HUES6 (cell line): ENCODE measurements at regions not wholly inside any gene's neighbourhood (a gene's known extent, or its start where the extent isn't known, plus 50 kb on each side); places are given as distances from the start of the nearest gene placed in this dataset.

Source experiments
- H3K27ac ChIP-seq: 2 replicates; pipeline ENCODE4 v1.7.0; 2013; ENCODE audit warnings: low read depth, mild to moderate bottlenecking, low read length, inconsistent platforms
- H3K27me3 ChIP-seq: 2 replicates; pipeline ENCODE4 v1.6.1; 2013; ENCODE audit warnings: low read length; ENCODE audit not compliant: control insufficient read depth, insufficient read depth
- H3K36me3 ChIP-seq: 2 replicates; pipeline ENCODE4 v1.6.1; 2013; ENCODE audit warnings: low read length; ENCODE audit not compliant: control insufficient read depth, insufficient read depth
- H3K4me1 ChIP-seq: 2 replicates; pipeline ENCODE4 v1.6.1; 2013; ENCODE audit warnings: low read length; ENCODE audit not compliant: control insufficient read depth, insufficient read depth
- H3K4me3 ChIP-seq: 2 replicates; pipeline ENCODE4 v1.5.1; 2013; ENCODE audit warnings: low read depth, low read length
- H3K9ac ChIP-seq: one replicate; pipeline ENCODE4 v1.6.1; 2013; ENCODE audit warnings: mild to moderate bottlenecking, low read length
- H3K9me3 ChIP-seq: 2 replicates; pipeline ENCODE4 v1.6.1; 2013; ENCODE audit warnings: low read depth, low read length; ENCODE audit not compliant: control insufficient read depth, insufficient read depth

DNA sequence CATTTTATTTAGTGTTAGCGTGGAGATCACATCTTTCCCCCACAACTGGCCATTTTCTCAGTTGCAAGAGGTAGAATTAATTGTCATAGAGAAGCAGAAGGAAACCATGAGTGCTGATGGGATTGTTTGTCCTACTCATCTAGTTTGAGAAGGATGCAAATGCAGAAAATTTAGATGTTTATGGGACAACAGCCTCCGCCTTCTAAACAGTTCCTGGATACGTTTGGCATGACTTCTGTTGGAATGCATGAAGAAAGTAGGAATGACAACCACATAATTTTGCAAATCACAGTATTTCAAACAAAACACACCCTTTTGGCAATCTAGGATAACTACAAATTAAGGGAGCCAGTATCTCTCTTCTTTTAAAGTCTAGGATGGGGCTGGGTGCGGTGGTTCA lies 240.1 kb upstream of the SUCLG2 start:
- no peaks in the 10 kb centered on the region for H3K9me3 ChIP-seq
- H3K9ac ChIP-seq: no peak overlapping the region
- H3K27me3 ChIP-seq: no peaks in the 10 kb centered on the region
- no peaks in the 10 kb centered on the region for H3K36me3 ChIP-seq
- no peak overlapping the region for H3K4me3 ChIP-seq
- H3K27ac ChIP-seq: no peak overlapping the region
- no peaks in the 10 kb centered on the region for H3K4me1 ChIP-seq

DNA sequence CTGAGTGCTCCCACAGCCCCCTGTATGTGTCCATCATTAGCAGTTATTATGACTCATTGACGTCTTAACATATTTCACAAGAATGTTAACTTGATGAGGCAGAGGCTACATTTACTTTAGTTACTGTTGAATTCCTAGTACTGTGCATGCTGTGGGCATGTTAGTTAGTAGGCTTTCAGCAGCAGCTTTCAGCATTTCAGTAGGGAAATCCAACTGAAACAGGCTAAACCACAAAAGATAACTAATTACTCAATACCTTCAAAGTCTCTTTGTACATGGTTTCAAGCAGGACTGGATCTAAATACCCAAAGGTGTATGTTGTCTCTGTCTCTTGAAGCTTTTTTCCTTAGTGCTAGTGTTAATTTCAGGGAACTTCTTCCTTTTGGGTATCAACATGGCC lies 229.9 kb upstream of the SUCLG2 start:
- no peaks in the 10 kb centered on the region for H3K36me3 ChIP-seq
- H3K4me1 ChIP-seq: no peaks in the 10 kb centered on the region
- no peaks in the 10 kb centered on the region for H3K9me3 ChIP-seq
- H3K4me3 ChIP-seq: no peak overlapping the region
- H3K27ac ChIP-seq: no peak overlapping the region
- no peak overlapping the region for H3K9ac ChIP-seq
- no peaks in the 10 kb centered on the region for H3K27me3 ChIP-seq

DNA sequence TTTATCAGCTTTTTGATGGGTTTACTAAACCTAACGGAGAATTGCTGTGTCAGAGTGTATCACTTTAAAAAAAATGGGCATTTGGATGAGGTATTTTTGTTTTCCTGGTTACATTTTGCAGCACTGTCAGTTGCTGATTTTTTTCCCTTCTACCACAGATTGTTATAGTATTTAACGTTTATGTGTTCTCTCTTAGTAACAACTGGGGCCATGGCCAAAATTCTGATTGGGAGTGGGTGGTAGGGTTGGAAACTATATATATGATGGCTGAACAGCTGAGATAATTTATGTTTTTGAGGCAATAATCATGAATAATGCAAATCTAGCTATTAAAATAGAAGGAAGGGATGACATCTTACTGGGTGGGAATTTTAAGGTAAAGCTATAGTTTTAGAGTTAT lies 229.4 kb upstream of the SUCLG2 start:
- H3K9ac ChIP-seq: no peak overlapping the region

DNA sequence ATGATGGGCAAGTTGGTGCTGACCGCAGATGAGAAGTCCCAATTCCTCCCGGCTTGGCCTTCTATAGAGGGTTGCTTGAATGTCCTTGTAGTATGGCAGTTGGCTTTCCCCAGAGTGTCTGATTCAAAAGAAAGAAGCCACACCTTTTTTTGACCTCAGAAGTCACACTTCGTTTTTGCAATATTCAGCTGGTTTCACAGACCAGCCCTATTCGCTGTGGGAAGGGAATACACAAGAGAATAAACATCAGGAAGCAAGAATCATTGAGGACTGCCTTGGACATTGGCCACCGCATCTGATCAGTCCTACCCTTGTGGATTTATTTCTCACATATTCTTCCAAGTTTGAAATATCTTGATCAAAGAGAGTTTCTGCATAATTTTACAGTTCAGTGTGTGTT lies 228.6 kb upstream of the SUCLG2 start:
- no peaks in the 10 kb centered on the region for H3K9me3 ChIP-seq
- no peaks in the 10 kb centered on the region for H3K36me3 ChIP-seq
- H3K4me3 ChIP-seq: no peak overlapping the region
- no peaks in the 10 kb centered on the region for H3K27me3 ChIP-seq
- H3K4me1 ChIP-seq: no peaks in the 10 kb centered on the region
- no peak overlapping the region for H3K27ac ChIP-seq
- H3K9ac ChIP-seq: no peak overlapping the region

More for the DNA sequence above, 229.4 kb upstream of the SUCLG2 start:
- Histone ChIP-seq H3K27me3 (no peaks in the 10 kb centered on the region), H3K27ac (no peak overlapping the region), H3K9me3 (no peaks in the 10 kb centered on the region), H3K4me1 (no peaks in the 10 kb centered on the region), H3K4me3 (no peak overlapping the region), H3K36me3 (no peaks in the 10 kb centered on the region)

GRCh38 chr3:67876261-67876660 lies 221.8 kb upstream of the SUCLG2 start:
- Histone ChIP-seq H3K36me3 (no peaks in the 10 kb centered on the region), H3K9ac (no peak overlapping the region), H3K27me3 (no peaks in the 10 kb centered on the region), H3K27ac (no peak overlapping the region), H3K4me3 (no peak overlapping the region), H3K9me3 (no peaks in the 10 kb centered on the region), H3K4me1 (no peaks in the 10 kb centered on the region)

GRCh38 chr3:67875858-67876257 lies 221.4 kb upstream of the SUCLG2 start:
- no peaks in the 10 kb centered on the region for H3K4me1 ChIP-seq
- no peaks in the 10 kb centered on the region for H3K9me3 ChIP-seq
- H3K27me3 ChIP-seq: no peaks in the 10 kb centered on the region
- H3K27ac ChIP-seq: no peak overlapping the region
- H3K4me3 ChIP-seq: no peak overlapping the region
- no peak overlapping the region for H3K9ac ChIP-seq
- H3K36me3 ChIP-seq: no peaks in the 10 kb centered on the region

- no peak overlapping the region for H3K9ac ChIP-seq
- H3K36me3 ChIP-seq: no peaks in the 10 kb centered on the region
- no peak overlapping the region for H3K4me3 ChIP-seq
- H3K27me3 ChIP-seq: no peaks in the 10 kb centered on the region
- H3K4me1 ChIP-seq: no peaks in the 10 kb centered on the region
- H3K9me3 ChIP-seq: no peaks in the 10 kb centered on the region
- H3K27ac ChIP-seq: no peak overlapping the region
Observed at GRCh38 chr3:67875338-67875737, 220.9 kb upstream of the SUCLG2 start.

GRCh38 chr3:67870477-67870876 lies 216.1 kb upstream of the SUCLG2 start:
- no peak overlapping the region for H3K9ac ChIP-seq
- no peaks in the 10 kb centered on the region for H3K27me3 ChIP-seq

DNA sequence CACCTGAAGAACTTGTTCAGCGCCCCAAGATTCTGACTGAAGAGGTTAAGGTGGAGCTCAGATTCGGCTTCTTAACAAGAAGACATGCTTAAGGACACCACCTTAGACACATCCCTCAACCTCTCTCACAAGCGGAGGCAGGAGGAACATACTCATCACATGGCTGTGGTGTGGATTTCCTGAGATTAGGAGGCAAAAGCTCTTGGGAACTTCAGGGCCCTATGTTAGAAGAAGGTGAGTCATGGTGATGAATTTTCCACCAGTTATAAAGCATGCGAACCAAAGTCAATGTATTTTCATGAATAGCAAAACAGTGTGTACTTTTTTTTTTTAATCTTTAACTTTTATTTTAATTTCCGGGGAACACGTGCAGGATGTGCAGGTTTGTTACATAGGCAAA lies 212.2 kb upstream of the SUCLG2 start:
- Histone ChIP-seq H3K27me3 (no peaks in the 10 kb centered on the region), H3K4me1 (no peaks in the 10 kb centered on the region), H3K9ac (no peak overlapping the region), H3K27ac (no peak overlapping the region), H3K9me3 (no peaks in the 10 kb centered on the region), H3K36me3 (no peaks in the 10 kb centered on the region), H3K4me3 (no peak overlapping the region)

More at GRCh38 chr3:67870477-67870876, 216.1 kb upstream of the SUCLG2 start:
- no peak overlapping the region for H3K27ac ChIP-seq
- H3K4me1 ChIP-seq: no peaks in the 10 kb centered on the region
- no peaks in the 10 kb centered on the region for H3K36me3 ChIP-seq
- no peak overlapping the region for H3K4me3 ChIP-seq
- no peaks in the 10 kb centered on the region for H3K9me3 ChIP-seq

DNA sequence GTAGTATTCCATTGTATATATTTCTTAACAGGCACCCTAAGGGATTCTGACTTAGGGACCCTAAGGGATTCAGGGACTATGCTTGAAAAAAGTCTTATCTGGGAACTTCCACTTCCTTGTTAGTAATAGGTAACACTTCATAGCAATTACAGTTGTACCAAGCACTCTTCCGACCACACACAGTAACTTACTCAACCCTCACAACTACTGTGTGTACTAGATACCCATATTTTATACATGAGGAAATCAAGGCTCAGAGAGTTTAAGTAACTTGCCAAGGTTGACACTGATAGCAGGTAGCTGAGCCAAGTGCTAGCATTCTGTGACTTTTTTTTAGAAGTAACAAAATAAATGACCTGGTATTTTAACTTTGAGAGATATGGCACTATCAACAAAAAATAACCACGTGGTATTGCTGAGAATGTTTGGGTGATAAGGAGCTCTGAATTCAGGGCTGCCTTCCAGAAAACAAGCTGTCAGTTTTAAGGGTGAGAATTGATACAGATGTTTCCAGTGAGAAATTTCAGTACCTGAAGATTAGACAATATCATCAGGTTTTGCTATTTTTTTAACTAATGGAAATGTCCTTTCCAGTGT lies 210.3 kb upstream of the SUCLG2 start:
- Histone ChIP-seq H3K36me3 (no peaks in the 10 kb centered on the region), H3K4me3 (no peak overlapping the region), H3K9ac (no peak overlapping the region), H3K9me3 (no peaks in the 10 kb centered on the region), H3K4me1 (no peaks in the 10 kb centered on the region), H3K27ac (no peak overlapping the region), H3K27me3 (no peaks in the 10 kb centered on the region)

- Histone ChIP-seq H3K27me3 (no peaks in the 10 kb centered on the region), H3K4me1 (no peaks in the 10 kb centered on the region), H3K27ac (no peak overlapping the region), H3K4me3 (no peak overlapping the region), H3K36me3 (no peaks in the 10 kb centered on the region), H3K9me3 (peaks cover 3% of the 10 kb centered on the region; the same call in 1 of the 2 replicates), H3K9ac (no peak overlapping the region)
Observed at GRCh38 chr3:67863869-67864268, 209.5 kb upstream of the SUCLG2 start.

DNA sequence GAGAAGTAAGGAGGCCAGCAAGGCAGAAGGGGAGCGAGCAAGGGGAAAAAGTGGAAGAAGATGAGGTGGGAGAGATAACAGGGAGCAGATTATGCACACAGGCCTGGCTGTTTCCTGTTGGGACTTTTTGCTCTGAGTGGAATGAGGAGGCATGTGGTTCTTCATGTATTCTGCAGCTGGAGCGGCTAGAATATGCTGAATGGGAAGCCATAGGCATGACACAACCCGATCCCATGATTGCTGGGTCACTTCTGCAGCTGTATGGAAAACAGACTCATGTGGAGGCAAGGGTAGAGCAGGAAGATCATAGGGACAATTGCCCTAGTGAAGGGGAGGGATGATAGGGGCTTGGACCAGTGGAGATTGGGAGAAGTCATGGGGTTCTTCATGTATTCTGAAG lies 206.0 kb upstream of the SUCLG2 start:
- Histone ChIP-seq H3K27ac (no peak overlapping the region), H3K27me3 (no peaks in the 10 kb centered on the region), H3K4me1 (no peaks in the 10 kb centered on the region), H3K36me3 (no peaks in the 10 kb centered on the region), H3K9me3 (peaks cover 3% of the 10 kb centered on the region; the same call in 1 of the 2 replicates), H3K4me3 (no peak overlapping the region), H3K9ac (no peak overlapping the region)
